ENCODE measurements at regions not wholly inside any gene's neighbourhood (a gene's known extent, or its start where the extent isn't known, plus 50 kb on each side); places are given as distances from the start of the nearest gene placed in this dataset.
"Not testable (repeated sequence)": the region's sequence is repeated elsewhere in the genome, so short reads cannot be mapped to it uniquely, and the experiment has no call there.

- no peak for TF ChIP-seq CTCF (conservative IDR thresholded peaks at IDR 0.05; ENCODE audit: low read depth, low read length)
- no peak for DNase-seq (ENCODE audit: low read depth)
- no peak overlapping the region for H3K4me3 ChIP-seq (ENCODE audit: low read depth, low read length)
Measured at GRCh38 chr14:27890259-27890658, 876.3 kb upstream of the FOXG1 start.

GRCh38 chr14:27908484-27908883 lies 858.1 kb upstream of the FOXG1 start:
- DNase-seq (ENCODE audit: low read depth); H3K4me3 ChIP-seq (ENCODE audit: low read depth, low read length): not testable (repeated sequence)

GRCh38 chr14:27916326-27916725 lies 850.3 kb upstream of the FOXG1 start:
- no peak overlapping the region for H3K4me3 ChIP-seq (ENCODE audit: low read depth, low read length)
- no peak for TF ChIP-seq CTCF (conservative IDR thresholded peaks at IDR 0.05; ENCODE audit: low read depth, low read length)
- no peak for DNase-seq (ENCODE audit: low read depth)

- DNase-seq (ENCODE audit: low read depth): no peak
- no peak overlapping the region for H3K4me3 ChIP-seq (ENCODE audit: low read depth, low read length)
- TF ChIP-seq CTCF (conservative IDR thresholded peaks at IDR 0.05; ENCODE audit: low read depth, low read length): no peak
Measured at GRCh38 chr14:27917896-27918295, 848.7 kb upstream of the FOXG1 start.

GRCh38 chr14:27927519-27927918 lies 839.1 kb upstream of the FOXG1 start:
- H3K4me3 ChIP-seq (ENCODE audit: low read depth, low read length): no peak overlapping the region
- no peak for DNase-seq (ENCODE audit: low read depth)
- TF ChIP-seq CTCF (conservative IDR thresholded peaks at IDR 0.05; ENCODE audit: low read depth, low read length): no peak

GRCh38 chr14:27929797-27930347 lies 836.7 kb upstream of the FOXG1 start:
- no peak overlapping the region for H3K4me3 ChIP-seq (ENCODE audit: low read depth, low read length)
- TF ChIP-seq CTCF (conservative IDR thresholded peaks at IDR 0.05; ENCODE audit: low read depth, low read length): no peak

GRCh38 chr14:27938392-27938791 lies 828.2 kb upstream of the FOXG1 start:
- no peak for TF ChIP-seq CTCF (conservative IDR thresholded peaks at IDR 0.05; ENCODE audit: low read depth, low read length)
- H3K4me3 ChIP-seq (ENCODE audit: low read depth, low read length): no peak overlapping the region
- no peak for DNase-seq (ENCODE audit: low read depth)

More at GRCh38 chr14:27929797-27930347, 836.7 kb upstream of the FOXG1 start:
- DNase-seq (ENCODE audit: low read depth): no peak
